ENCODE measurements at regions not wholly inside any gene's neighbourhood (a gene's known extent, or its start where the extent isn't known, plus 50 kb on each side); places are given as distances from the start of the nearest gene placed in this dataset.

- peaks cover 0 to 4% of the 10 kb centered on the region in 2 donors for H3K4me1 ChIP-seq (ENCODE audit: control insufficient read depth in 1 of 2, low read depth in 2 of 2)
- H3K36me3 ChIP-seq, result no peaks in the 10 kb centered on the region
- DNase-seq (ENCODE audit: low spot score), result no peak
- H3K9me3 ChIP-seq, result peaks cover 4% of the 10 kb centered on the region
- no peak overlapping the region for H3K4me3 ChIP-seq
- no peak overlapping the region for H3K27ac ChIP-seq
- no peaks in the 10 kb centered on the region for H3K27me3 ChIP-seq (replicated peaks; ENCODE audit: insufficient read depth)
- no peak for ATAC-seq (ENCODE audit: insufficient number of reproducible peaks, low FRiP score, low read depth)
- TF ChIP-seq CTCF (IDR thresholded peaks at IDR 0.05), result no peak
Measured at GRCh38 chr5:62969409-62970120, 390.9 kb downstream of the LRRC70 start.

- DNase-seq (ENCODE audit: low spot score) (no peak), ATAC-seq (ENCODE audit: insufficient number of reproducible peaks, low FRiP score, low read depth) (no peak)
- H3K9me3 ChIP-seq, result peaks cover 4% of the 10 kb centered on the region
- no peaks in the 10 kb centered on the region for H3K4me1 ChIP-seq (ENCODE audit: control insufficient read depth in 1 of 2, low read depth in 2 of 2)
- TF ChIP-seq CTCF (IDR thresholded peaks at IDR 0.05), result no peak
- H3K27me3 ChIP-seq (replicated peaks; ENCODE audit: insufficient read depth), result no peaks in the 10 kb centered on the region
- no peak overlapping the region for H3K27ac ChIP-seq
- H3K4me3 ChIP-seq, result no peak overlapping the region
- H3K36me3 ChIP-seq, result no peaks in the 10 kb centered on the region
Measured at GRCh38 chr5:62964428-62964827, 385.8 kb downstream of the LRRC70 start.

- no peaks in the 10 kb centered on the region for H3K27me3 ChIP-seq (replicated peaks; ENCODE audit: insufficient read depth)
- TF ChIP-seq CTCF (IDR thresholded peaks at IDR 0.05), result no peak
- no peaks in the 10 kb centered on the region for H3K36me3 ChIP-seq
- H3K9me3 ChIP-seq, result peaks cover 4% of the 10 kb centered on the region
- no peaks in the 10 kb centered on the region for H3K4me1 ChIP-seq (ENCODE audit: control insufficient read depth in 1 of 2, low read depth in 2 of 2)
- H3K4me3 ChIP-seq, result no peak overlapping the region
- DNase-seq (ENCODE audit: low spot score) (no peak), ATAC-seq (ENCODE audit: insufficient number of reproducible peaks, low FRiP score, low read depth) (no peak)
- no peak overlapping the region for H3K27ac ChIP-seq
Measured at GRCh38 chr5:62960781-62961180, 382.2 kb downstream of the LRRC70 start.

- ATAC-seq (ENCODE audit: insufficient number of reproducible peaks, low FRiP score, low read depth) (no peak), DNase-seq (ENCODE audit: low spot score) (no peak)
- Histone ChIP-seq H3K36me3 (no peaks in the 10 kb centered on the region), H3K4me3 (no peak overlapping the region), H3K9me3 (no peaks in the 10 kb centered on the region), H3K27me3 (replicated peaks; ENCODE audit: insufficient read depth) (no peaks in the 10 kb centered on the region), H3K27ac (no peak overlapping the region), H3K4me1 (ENCODE audit: control insufficient read depth in 1 of 2, low read depth in 2 of 2) (peaks cover 0 to 3% of the 10 kb centered on the region in 2 donors)
- no peak for TF ChIP-seq CTCF (IDR thresholded peaks at IDR 0.05)
Measured at GRCh38 chr5:62956597-62956996, 378.0 kb downstream of the LRRC70 start.

- Histone ChIP-seq H3K4me1 (ENCODE audit: control insufficient read depth in 1 of 2, low read depth in 2 of 2) (peaks cover 0 to 3% of the 10 kb centered on the region in 2 donors), H3K4me3 (no peak overlapping the region), H3K27ac (no peak overlapping the region), H3K27me3 (replicated peaks; ENCODE audit: insufficient read depth) (no peaks in the 10 kb centered on the region), H3K36me3 (no peaks in the 10 kb centered on the region), H3K9me3 (no peaks in the 10 kb centered on the region)
- ATAC-seq (ENCODE audit: insufficient number of reproducible peaks, low FRiP score, low read depth) (no peak), DNase-seq (ENCODE audit: low spot score) (no peak)
- no peak for TF ChIP-seq CTCF (IDR thresholded peaks at IDR 0.05)
Measured at GRCh38 chr5:62954578-62954977, 376.0 kb downstream of the LRRC70 start.
